Right lobe of liver (tissue), 4 donors: ENCODE measurements at regions not wholly inside any gene's neighbourhood (a gene's known extent, or its start where the extent isn't known, plus 50 kb on each side); places are given as distances from the start of the nearest gene placed in this dataset.

Experiments used
- CTCF ChIP-seq, 4 donors: fragments of 200-600 bp in 3 of 4; fragments of 450-650 bp in 1 of 4; IDR thresholded peaks; one replicate each; pipeline versions ENCODE4 v1.5.1 to v1.8.0; 2016 to 2022; ENCODE audit warnings: antibody characterized with exemption in 4 of 4, mild to moderate bottlenecking in 2 of 4
- POLR2A ChIP-seq: fragments of 450-650 bp; IDR thresholded peaks from one replicate; pipeline ENCODE4 v1.6.1; 2017; ENCODE audit warnings: antibody characterized with exemption, mild to moderate bottlenecking
- donor health status: DM: no; HTN: no; CAD: no.
- donor health status: DM: no; HTN: no; CAD: no.
- donor health status: DM: no; HTN: yes; CAD: no.

GRCh38 chr11:60625262-60625661 is 74.2 kb upstream of the MS4A8 start:
- TF ChIP-seq CTCF (IDR thresholded peaks at IDR 0.05) = peak in 3 of 4 donors; percentile 28 to 29 (median 29)
- no peak for TF ChIP-seq POLR2A
